HEK293 (cell line): ENCODE measurements at regions not wholly inside any gene's neighbourhood (a gene's known extent, or its start where the extent isn't known, plus 50 kb on each side); places are given as distances from the start of the nearest gene placed in this dataset.

Source experiments
- GLIS2 ChIP-seq: fragments of 450-650 bp; formaldehyde crosslinking; IDR thresholded peaks from 2 replicates; pipeline ENCODE4 v1.5.1; 2016; ENCODE audit warnings: missing biosample characterization, missing genetic modification characterization
- REST ChIP-seq: fragments of 450-650 bp; formaldehyde crosslinking; IDR thresholded peaks from 2 replicates; pipeline ENCODE4 v1.5.1; 2016; ENCODE audit warnings: missing biosample characterization, missing genetic modification characterization
- TRIM28 ChIP-seq: IDR thresholded peaks from 2 replicates; pipeline ENCODE4 v1.6.1; 2011; ENCODE audit warnings: low read length, control low read depth, borderline replicate concordance
- ZNF184 ChIP-seq: fragments of 450-650 bp; IDR thresholded peaks from 2 replicates; pipeline ENCODE4 v1.5.1; 2018; ENCODE audit warnings: missing biosample characterization, mild to moderate bottlenecking, missing genetic modification characterization
- ZNF223 ChIP-seq: fragments of 450-650 bp; formaldehyde crosslinking; IDR thresholded peaks from 2 replicates; pipeline ENCODE4 v1.5.1; 2016; ENCODE audit warnings: missing biosample characterization, missing genetic modification characterization
- ZNF324 ChIP-seq: fragments of 450-650 bp; formaldehyde crosslinking; IDR thresholded peaks from 2 replicates; pipeline ENCODE4 v1.5.1; 2016; ENCODE audit warnings: missing biosample characterization, missing genetic modification characterization
- ZNF571 ChIP-seq: fragments of 450-650 bp; formaldehyde crosslinking; IDR thresholded peaks from 2 replicates; pipeline ENCODE4 v1.5.0; 2017; ENCODE audit warnings: missing biosample characterization, missing genetic modification characterization
- ZNF677 ChIP-seq: fragments of 450-650 bp; IDR thresholded peaks from 2 replicates; pipeline ENCODE4 v1.5.0; 2018; ENCODE audit warnings: missing biosample characterization, mild to moderate bottlenecking, missing genetic modification characterization, moderate library complexity
- ZNF692 ChIP-seq: fragments of 450-650 bp; formaldehyde crosslinking; IDR thresholded peaks from 2 replicates; pipeline ENCODE4 v1.5.1; 2016; ENCODE audit warnings: missing biosample characterization, missing genetic modification characterization
- ZSCAN30 ChIP-seq: fragments of 450-650 bp; IDR thresholded peaks from 2 replicates; pipeline ENCODE4 v1.5.1; 2018; ENCODE audit warnings: missing biosample characterization, mild to moderate bottlenecking, missing genetic modification characterization, moderate library complexity
- TF ChIP-seq, protein P1 (sequence below): fragments of 450-650 bp; formaldehyde crosslinking; IDR thresholded peaks from 2 replicates; pipeline ENCODE4 v1.5.1; 2016; ENCODE audit warnings: missing biosample characterization, missing genetic modification characterization

DNA sequence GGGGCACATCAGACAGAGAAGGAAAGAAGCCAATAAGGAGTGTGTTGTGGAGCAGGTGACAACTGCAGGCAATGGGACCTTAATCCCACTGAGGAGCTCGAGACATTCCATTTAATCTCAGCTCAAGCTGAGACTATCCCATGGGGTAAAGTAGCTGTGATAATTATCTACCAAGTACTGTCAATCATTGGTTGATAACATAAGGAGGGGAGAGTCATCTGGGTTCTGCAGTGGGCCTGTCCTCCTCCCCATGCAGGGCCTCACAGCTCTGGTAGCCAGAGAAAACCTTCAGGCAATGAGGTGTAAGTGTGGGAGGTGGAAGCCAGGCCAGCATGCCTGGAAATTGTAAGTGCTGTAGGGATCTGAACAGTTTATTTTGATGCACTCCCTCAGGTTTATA, 375.0 kb upstream of the ARID1B start:
- TF ChIP-seq REST (tag by site-specific recombination) (no peak), ZNF223 (tag by site-specific recombination) (no peak), GLIS2 (tag by site-specific recombination) (no peak), ZNF324 (tag by site-specific recombination) (no peak), ZNF571 (no peak), ZSCAN30 (tag by site-specific recombination) (no peak), ZNF677 (tag by site-specific recombination) (no peak), ZNF692 (tag by site-specific recombination) (no peak), TRIM28 (no peak), ZNF184 (tag by site-specific recombination) (no peak)
- TF ChIP-seq, protein P1, sequence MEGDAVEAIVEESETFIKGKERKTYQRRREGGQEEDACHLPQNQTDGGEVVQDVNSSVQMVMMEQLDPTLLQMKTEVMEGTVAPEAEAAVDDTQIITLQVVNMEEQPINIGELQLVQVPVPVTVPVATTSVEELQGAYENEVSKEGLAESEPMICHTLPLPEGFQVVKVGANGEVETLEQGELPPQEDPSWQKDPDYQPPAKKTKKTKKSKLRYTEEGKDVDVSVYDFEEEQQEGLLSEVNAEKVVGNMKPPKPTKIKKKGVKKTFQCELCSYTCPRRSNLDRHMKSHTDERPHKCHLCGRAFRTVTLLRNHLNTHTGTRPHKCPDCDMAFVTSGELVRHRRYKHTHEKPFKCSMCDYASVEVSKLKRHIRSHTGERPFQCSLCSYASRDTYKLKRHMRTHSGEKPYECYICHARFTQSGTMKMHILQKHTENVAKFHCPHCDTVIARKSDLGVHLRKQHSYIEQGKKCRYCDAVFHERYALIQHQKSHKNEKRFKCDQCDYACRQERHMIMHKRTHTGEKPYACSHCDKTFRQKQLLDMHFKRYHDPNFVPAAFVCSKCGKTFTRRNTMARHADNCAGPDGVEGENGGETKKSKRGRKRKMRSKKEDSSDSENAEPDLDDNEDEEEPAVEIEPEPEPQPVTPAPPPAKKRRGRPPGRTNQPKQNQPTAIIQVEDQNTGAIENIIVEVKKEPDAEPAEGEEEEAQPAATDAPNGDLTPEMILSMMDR (tag by site-specific recombination), result no peak
